ENCODE measurements at regions not wholly inside any gene's neighbourhood (a gene's known extent, or its start where the extent isn't known, plus 50 kb on each side); places are given as distances from the start of the nearest gene placed in this dataset.

DNA sequence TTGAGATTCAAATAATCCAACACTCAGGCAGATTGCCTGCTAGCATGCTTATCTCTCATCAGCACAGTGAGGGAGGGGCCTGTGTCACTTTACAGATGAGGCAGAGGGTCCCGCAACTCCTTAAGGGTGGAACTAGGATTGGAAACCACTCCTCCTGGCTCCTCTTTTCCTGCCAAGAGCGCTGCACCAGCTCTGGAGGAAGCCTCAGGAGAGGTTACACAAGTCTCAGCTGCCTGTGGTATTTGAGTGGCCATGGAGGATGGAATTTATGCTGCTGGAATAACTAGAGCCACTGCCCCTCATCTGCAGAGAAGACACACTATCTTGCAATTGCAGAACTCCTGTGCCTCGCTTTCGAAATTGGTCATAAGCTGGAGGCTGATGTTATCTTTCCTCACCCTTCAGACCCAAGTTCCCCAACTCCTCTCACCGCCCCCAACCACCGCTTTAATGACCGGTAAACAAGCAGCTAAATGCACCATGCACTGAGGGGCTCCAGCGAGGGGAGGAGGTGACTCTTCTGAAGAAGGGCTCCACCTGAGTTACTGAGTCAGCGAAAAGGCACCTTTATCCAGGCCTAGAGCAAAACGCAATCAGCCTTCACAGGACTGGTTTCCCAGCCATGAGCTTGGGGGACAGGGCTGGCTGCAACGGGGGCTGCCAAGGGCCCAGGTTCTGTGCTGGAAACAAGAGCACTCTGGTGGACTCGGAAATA is 245.8 kb downstream of the SOX11 start:
- H3K9me2 ChIP-seq, result no peaks in the 10 kb centered on the region
- no peak overlapping the region for H3K4me3 ChIP-seq (ENCODE audit: low read depth in 2 of 2, low read length in 1 of 2)
- no peak overlapping the region for H2AFZ ChIP-seq (ENCODE audit: low read depth)
- H3K4me1 ChIP-seq (ENCODE audit: control insufficient read depth in 1 of 2, insufficient read depth in 2 of 2, low read depth in 1 of 2, low read length in 1 of 2), result peaks cover 0 to 17% of the 10 kb centered on the region in 2 experiments; a peak in 1 of 4 replicates
- POLR2A ChIA-PET, result no interaction called here
- H3F3A ChIP-seq (replicated peaks; ENCODE audit: insufficient read depth), result no peaks in the 10 kb centered on the region
- no peaks in the 10 kb centered on the region for H3K9me3 ChIP-seq
- TF ChIP-seq FOXM1 (IDR thresholded peaks at IDR 0.05; ENCODE audit: low read depth), result no peak
- no peaks in the 10 kb centered on the region for H4K20me1 ChIP-seq (ENCODE audit: insufficient read depth)
- WGBS (ENCODE audit: low lambda C conversion rate), result 63% methylated on average over 12 of the region's 12 CpGs
- no peaks in the 10 kb centered on the region for H3K79me2 ChIP-seq (ENCODE audit: insufficient read depth)
- no peak overlapping the region for H3K9ac ChIP-seq
- CTCF ChIA-PET, result interaction anchor here (1.0 to 1.7 kb wide), 2 partner anchors 14 to 22 kb away, joined by 3 to 4 read pairs; no protein-coding TSS in a partner anchor
- no peak for DNase-seq
- H3K36me3 ChIP-seq (replicated peaks in 1 of 2; ENCODE audit: control insufficient read depth in 1 of 2, insufficient read depth in 2 of 2, low read length in 1 of 2), result no peaks in the 10 kb centered on the region
- no peak overlapping the region for H3K4me2 ChIP-seq
- H3K27me3 ChIP-seq (ENCODE audit: insufficient read depth), result no peaks in the 10 kb centered on the region
- no peak overlapping the region for H3K27ac ChIP-seq (ENCODE audit: low read depth in 2 of 2, low read length in 1 of 2)

- no peaks in the 10 kb centered on the region for H3K27me3 ChIP-seq (ENCODE audit: insufficient read depth)
- H3K36me3 ChIP-seq (replicated peaks in 1 of 2; ENCODE audit: control insufficient read depth in 1 of 2, insufficient read depth in 2 of 2, low read length in 1 of 2), result no peaks in the 10 kb centered on the region
- ChIA-PET CTCF (interaction anchor here (1.0 to 1.7 kb wide), 3 partner anchors 14 to 145 kb away, joined by 3 to 4 read pairs (median 3); no protein-coding TSS in a partner anchor), POLR2A (no interaction called here)
- H3K4me1 ChIP-seq (ENCODE audit: control insufficient read depth in 1 of 2, insufficient read depth in 2 of 2, low read depth in 1 of 2, low read length in 1 of 2), result peaks cover 0 to 16% of the 10 kb centered on the region in 2 experiments; a peak in 1 of 4 replicates
- no peak overlapping the region for H3K9ac ChIP-seq
- WGBS (ENCODE audit: low lambda C conversion rate), result 46% methylated on average over 10 of the region's 10 CpGs
- no peaks in the 10 kb centered on the region for H3K9me3 ChIP-seq
- H3K9me2 ChIP-seq, result no peaks in the 10 kb centered on the region
- no peak overlapping the region for H3K27ac ChIP-seq (ENCODE audit: low read depth in 2 of 2, low read length in 1 of 2)
- no peak overlapping the region for H3K4me2 ChIP-seq
- TF ChIP-seq PBX3 (IDR thresholded peaks at IDR 0.05) (no peak), SIN3A (IDR thresholded peaks at IDR 0.05; ENCODE audit: borderline replicate concordance, low read depth, low read length) (no peak), POLR2AphosphoS5 (IDR thresholded peaks at IDR 0.05; ENCODE audit: low read depth, low read length) (no peak), CHD2 (IDR thresholded peaks at IDR 0.05; ENCODE audit: low read length, partially characterized antibody) (no peak), EZH2phosphoT487 (IDR thresholded peaks at IDR 0.05; ENCODE audit: borderline replicate concordance, low read depth) (no peak), RXRA (IDR thresholded peaks at IDR 0.05; ENCODE audit: borderline replicate concordance, low read depth) (no peak), SMC3 (IDR thresholded peaks at IDR 0.05; ENCODE audit: low read depth, low read length) (no peak), NFIC (IDR thresholded peaks at IDR 0.05; ENCODE audit: borderline replicate concordance) (no peak), RCOR1 (IDR thresholded peaks at IDR 0.05; ENCODE audit: low read length) (no peak), GATA2 (CRISPR knock-in tag; IDR thresholded peaks at IDR 0.05) (no peak), NRF1 (IDR thresholded peaks at IDR 0.05; ENCODE audit: low read depth, low read length) (no peak), FOXJ3 (CRISPR knock-in tag; IDR thresholded peaks at IDR 0.05) (no peak), GABPA (IDR thresholded peaks at IDR 0.05; ENCODE audit: low read depth) (no peak), EP300 (IDR thresholded peaks at IDR 0.05; ENCODE audit: borderline replicate concordance in 1 of 2, low read depth in 1 of 2, low read length in 1 of 2) (no peak), JUND (IDR thresholded peaks at IDR 0.05) (no peak), RFX5 (IDR thresholded peaks at IDR 0.05; ENCODE audit: low read length) (no peak), MEF2A (IDR thresholded peaks at IDR 0.05; ENCODE audit: borderline replicate concordance, low read depth) (no peak), ELF1 (IDR thresholded peaks at IDR 0.05) (no peak)
- TF ChIP-seq, protein P1, sequence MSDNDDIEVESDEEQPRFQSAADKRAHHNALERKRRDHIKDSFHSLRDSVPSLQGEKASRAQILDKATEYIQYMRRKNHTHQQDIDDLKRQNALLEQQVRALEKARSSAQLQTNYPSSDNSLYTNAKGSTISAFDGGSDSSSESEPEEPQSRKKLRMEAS (IDR thresholded peaks at IDR 0.05; ENCODE audit: low read depth), result no peak
- no peaks in the 10 kb centered on the region for H3F3A ChIP-seq (replicated peaks; ENCODE audit: insufficient read depth)
- H3K4me3 ChIP-seq (ENCODE audit: low read depth in 2 of 2, low read length in 1 of 2), result no peak overlapping the region
- no peak for DNase-seq
- H2AFZ ChIP-seq (ENCODE audit: low read depth), result no peak overlapping the region
- H4K20me1 ChIP-seq (ENCODE audit: insufficient read depth), result no peaks in the 10 kb centered on the region
- H3K79me2 ChIP-seq (ENCODE audit: insufficient read depth), result no peaks in the 10 kb centered on the region
Observed at GRCh38 chr2:5938566-5938896, 246.3 kb downstream of the SOX11 start.

Measured in SK-N-SH (cell line).